Suprapubic skin (tissue), 4 donors: ENCODE measurements at regions not wholly inside any gene's neighbourhood (a gene's known extent, or its start where the extent isn't known, plus 50 kb on each side); places are given as distances from the start of the nearest gene placed in this dataset.

ENCODE experiments used
- DNase-seq, 2 donors: peaks; one replicate each; pipeline ENCODE4 v3.0.0-alpha.2; 2019; ENCODE audit warnings: low spot score in 2 of 2
- H3K27ac ChIP-seq: fragments of 200-600 bp; sonication (generic); one replicate; pipeline ENCODE4 v1.5.1; 2019
- H3K27me3 ChIP-seq: fragments of 200-600 bp; sonication (generic); one replicate; pipeline ENCODE4 v1.5.1; 2019
- H3K36me3 ChIP-seq: fragments of 200-600 bp; sonication (generic); one replicate; pipeline ENCODE4 v1.5.1; 2019
- H3K4me1 ChIP-seq: fragments of 200-600 bp; sonication (generic); one replicate; pipeline ENCODE4 v1.5.1; 2019
- H3K4me3 ChIP-seq: fragments of 200-600 bp; sonication (generic); one replicate; pipeline ENCODE4 v1.5.1; 2019; ENCODE audit warnings: mild to moderate bottlenecking
- H3K9me3 ChIP-seq: fragments of 200-600 bp; sonication (generic); one replicate; pipeline ENCODE4 v1.5.1; 2019
- EP300 ChIP-seq: sonication (generic); formaldehyde crosslinking; IDR thresholded peaks from one replicate; pipeline ENCODE4 v1.6.1; 2017; ENCODE audit warnings: antibody characterized with exemption
- POLR2A ChIP-seq, 2 donors: fragments of 450-650 bp; IDR thresholded peaks; one replicate each; pipeline ENCODE4 v1.6.1; 2017; ENCODE audit warnings: antibody characterized with exemption in 2 of 2, mild to moderate bottlenecking in 2 of 2, moderate library complexity in 2 of 2
- POLR2AphosphoS5 ChIP-seq, 3 donors: sonication (generic); formaldehyde crosslinking; IDR thresholded peaks; one replicate each; pipeline ENCODE4 v1.6.1; 2017; ENCODE audit warnings: antibody characterized with exemption in 3 of 3
- WGBS: methylation state at CpG from one replicate; pipeline ENCODE4 v1.1.5; 2018; 5-methylcytosine and 5-hydroxymethylcytosine counted together
- TF ChIP-seq, protein P1 (sequence below), 2 donors: fragments of 200-600 bp in 1 of 2; fragments of 450-650 bp in 1 of 2; sonication (generic) in 1 of 2; IDR thresholded peaks; one replicate each; pipeline ENCODE4 v1.5.1; 2016 to 2019; ENCODE audit warnings: antibody characterized with exemption in 2 of 2, mild to moderate bottlenecking in 1 of 2, moderate library complexity in 1 of 2

DNA sequence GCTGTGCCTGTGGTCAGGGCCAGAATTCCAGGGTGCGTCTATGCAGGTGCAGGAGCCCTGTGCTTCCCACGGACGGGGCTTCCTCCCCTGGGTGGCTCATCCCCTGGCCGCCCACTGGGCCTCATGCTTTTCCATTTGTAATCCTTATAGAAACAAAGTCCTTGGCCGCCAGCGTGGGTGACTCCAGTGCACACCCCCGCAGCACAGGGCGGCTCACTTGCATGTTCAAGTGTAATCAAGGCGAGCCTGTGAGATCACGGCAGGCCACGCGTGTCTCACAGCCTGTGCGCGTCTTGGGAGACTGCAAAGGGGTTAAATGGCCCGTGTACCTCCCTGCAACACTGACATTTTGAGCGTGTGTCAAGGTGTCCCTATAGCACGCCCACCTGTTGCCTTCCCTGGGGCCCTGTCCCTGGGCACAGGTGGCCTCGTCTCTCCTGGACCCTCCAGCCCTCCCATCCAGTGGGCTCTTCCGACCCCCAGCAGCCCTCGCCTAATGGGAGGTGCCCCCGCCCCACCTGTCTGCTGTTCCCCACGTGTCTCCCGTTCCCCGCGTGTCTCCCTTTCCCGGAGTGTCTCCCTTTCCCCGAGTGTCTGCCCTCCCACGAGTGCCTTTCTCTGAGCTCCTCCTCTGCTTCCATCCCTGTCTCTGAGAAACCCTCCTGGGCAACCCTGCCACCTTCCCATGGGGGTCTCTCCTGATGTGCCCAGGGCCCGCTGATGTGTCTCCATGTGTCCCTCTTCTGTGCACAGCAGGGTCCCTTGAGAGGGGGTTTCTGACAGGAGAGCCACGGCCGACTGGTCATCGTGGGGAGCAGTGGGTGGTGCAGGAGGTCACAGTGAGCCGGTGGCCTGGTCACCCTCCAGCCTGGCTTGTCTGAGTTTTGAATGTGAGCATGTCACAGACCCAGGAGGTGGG lies 1215.3 kb downstream of the BRD1 start:
- H3K36me3 ChIP-seq, result no peaks in the 10 kb centered on the region
- 80% methylated on average over 24 of the region's 33 CpGs for WGBS
- H3K4me1 ChIP-seq, result no peaks in the 10 kb centered on the region
- no peaks in the 10 kb centered on the region for H3K27me3 ChIP-seq
- H3K9me3 ChIP-seq, result no peaks in the 10 kb centered on the region
- DNase-seq, result no peak
- no peak overlapping the region for H3K4me3 ChIP-seq
- H3K27ac ChIP-seq, result no peak overlapping the region
- no peak for TF ChIP-seq POLR2AphosphoS5 (IDR thresholded peaks at IDR 0.05)
- TF ChIP-seq, protein P1, sequence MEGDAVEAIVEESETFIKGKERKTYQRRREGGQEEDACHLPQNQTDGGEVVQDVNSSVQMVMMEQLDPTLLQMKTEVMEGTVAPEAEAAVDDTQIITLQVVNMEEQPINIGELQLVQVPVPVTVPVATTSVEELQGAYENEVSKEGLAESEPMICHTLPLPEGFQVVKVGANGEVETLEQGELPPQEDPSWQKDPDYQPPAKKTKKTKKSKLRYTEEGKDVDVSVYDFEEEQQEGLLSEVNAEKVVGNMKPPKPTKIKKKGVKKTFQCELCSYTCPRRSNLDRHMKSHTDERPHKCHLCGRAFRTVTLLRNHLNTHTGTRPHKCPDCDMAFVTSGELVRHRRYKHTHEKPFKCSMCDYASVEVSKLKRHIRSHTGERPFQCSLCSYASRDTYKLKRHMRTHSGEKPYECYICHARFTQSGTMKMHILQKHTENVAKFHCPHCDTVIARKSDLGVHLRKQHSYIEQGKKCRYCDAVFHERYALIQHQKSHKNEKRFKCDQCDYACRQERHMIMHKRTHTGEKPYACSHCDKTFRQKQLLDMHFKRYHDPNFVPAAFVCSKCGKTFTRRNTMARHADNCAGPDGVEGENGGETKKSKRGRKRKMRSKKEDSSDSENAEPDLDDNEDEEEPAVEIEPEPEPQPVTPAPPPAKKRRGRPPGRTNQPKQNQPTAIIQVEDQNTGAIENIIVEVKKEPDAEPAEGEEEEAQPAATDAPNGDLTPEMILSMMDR (IDR thresholded peaks at IDR 0.05), result no peak
- no peak for TF ChIP-seq POLR2A (IDR thresholded peaks at IDR 0.05)
- no peak for TF ChIP-seq EP300

DNA sequence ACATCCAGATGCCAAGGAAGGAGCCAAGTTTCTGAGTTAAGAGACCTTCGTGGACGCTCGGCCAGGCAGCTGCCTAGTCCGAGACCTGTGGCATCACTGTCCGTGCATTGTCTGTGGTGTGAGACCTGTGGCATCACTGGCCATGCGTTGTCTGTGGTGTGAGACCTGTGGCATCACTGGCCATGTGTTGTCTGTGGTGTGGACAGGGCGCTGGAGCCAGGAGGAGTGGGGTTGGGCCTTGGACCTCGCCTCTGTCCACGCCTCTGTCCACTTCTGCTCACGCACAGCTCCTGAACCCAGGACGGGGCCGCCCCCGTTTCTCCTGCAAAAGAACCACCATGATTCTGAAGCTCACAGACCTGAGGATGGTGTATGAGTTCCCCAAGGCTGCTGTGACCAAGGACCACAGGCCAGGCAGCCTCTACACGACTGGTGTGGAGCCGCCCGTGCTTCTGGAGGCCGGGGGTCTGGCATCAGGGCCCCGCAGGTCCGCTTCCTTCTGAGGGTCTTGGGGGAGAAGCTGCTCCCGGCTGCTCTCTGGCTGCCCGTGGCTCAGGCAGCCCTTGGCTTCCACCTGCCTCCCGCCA lies 1218.3 kb downstream of the BRD1 start:
- TF ChIP-seq POLR2AphosphoS5 (IDR thresholded peaks at IDR 0.05), result no peak
- no peak for TF ChIP-seq EP300
- TF ChIP-seq, protein P1 (IDR thresholded peaks at IDR 0.05), result no peak
- TF ChIP-seq POLR2A (IDR thresholded peaks at IDR 0.05), result no peak
- Histone ChIP-seq H3K36me3 (no peaks in the 10 kb centered on the region), H3K27ac (no peak overlapping the region), H3K9me3 (no peaks in the 10 kb centered on the region), H3K4me1 (no peaks in the 10 kb centered on the region), H3K4me3 (no peak overlapping the region), H3K27me3 (no peaks in the 10 kb centered on the region)
- WGBS, result 84% methylated on average over 17 of the region's 22 CpGs
- no peak for DNase-seq

DNA sequence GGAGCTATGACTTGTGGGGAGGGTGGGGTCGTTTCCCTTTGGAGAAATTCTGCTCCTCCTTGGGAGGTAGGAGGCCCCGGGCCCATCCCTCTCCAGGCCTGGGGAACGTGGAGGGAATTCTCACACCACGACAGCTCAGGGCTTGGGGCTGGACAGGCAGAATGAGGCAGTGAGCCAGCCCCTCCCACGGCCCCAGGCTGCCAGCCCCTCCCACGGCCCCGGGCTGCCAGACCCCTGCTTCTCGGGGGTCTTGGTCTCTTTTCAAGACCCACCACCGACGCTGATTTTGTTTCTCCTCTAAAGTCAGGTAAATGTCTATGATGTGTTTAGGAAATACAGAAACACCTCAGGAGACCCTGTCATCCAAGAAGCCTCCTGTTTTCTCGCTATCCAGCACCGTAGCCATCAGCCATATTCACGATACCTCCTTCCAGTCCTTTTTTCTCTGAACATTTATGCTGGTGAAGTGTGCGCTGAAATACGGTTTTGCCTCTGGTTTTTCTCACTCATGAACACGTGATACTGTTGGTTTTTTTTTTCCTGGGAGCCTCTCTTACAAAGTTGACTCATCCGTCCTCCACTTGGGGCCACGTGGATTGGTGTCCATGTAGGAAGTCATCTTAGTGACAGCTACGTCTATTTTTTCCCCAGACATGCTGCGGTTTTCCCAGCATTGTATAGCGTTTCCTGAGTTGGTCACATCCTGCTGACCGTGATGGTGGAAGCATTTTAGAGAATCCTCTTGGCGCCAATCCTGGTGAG lies 1219.6 kb downstream of the BRD1 start:
- no peaks in the 10 kb centered on the region for H3K27me3 ChIP-seq
- H3K4me3 ChIP-seq, result no peak overlapping the region
- H3K27ac ChIP-seq, result no peak overlapping the region
- 63% methylated on average over 22 of the region's 23 CpGs for WGBS
- no peaks in the 10 kb centered on the region for H3K9me3 ChIP-seq
- DNase-seq, result no peak
- no peaks in the 10 kb centered on the region for H3K36me3 ChIP-seq
- TF ChIP-seq, protein P1 (IDR thresholded peaks at IDR 0.05), result no peak
- no peak for TF ChIP-seq POLR2A (IDR thresholded peaks at IDR 0.05)
- no peak for TF ChIP-seq POLR2AphosphoS5 (IDR thresholded peaks at IDR 0.05)
- TF ChIP-seq EP300, result no peak
- H3K4me1 ChIP-seq, result no peaks in the 10 kb centered on the region

DNA sequence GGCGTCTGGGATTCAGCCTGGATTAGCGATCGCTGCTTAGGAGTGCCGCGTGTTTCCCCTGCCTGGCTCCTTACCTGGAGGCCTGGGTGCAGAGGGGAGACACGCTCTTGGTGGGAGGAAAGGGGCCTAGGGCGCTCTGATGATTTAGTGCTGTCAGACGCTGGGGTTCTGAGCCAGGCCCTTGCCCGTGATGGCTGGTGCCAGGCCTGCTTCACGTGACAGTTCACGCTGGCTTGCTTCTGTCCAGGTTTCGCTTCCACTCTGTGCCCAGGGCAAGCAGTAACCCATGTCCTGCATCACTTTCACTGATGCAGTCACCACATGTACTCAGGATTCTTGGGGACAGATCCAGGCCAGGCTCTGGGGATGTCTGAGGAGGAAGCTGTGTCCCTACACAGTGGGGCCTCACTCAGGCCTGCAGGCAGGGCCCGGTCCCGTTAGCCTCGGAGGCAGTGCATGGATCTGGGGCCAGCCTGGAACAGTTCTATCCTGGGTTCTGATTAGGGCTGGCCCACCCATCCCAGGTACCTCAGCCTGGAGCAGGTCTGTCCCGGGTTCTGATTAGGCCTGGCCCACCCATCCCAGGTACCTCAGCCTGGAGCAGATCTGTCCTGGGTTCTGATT lies 1220.9 kb downstream of the BRD1 start:
- TF ChIP-seq, protein P1 (IDR thresholded peaks at IDR 0.05), result no peak
- TF ChIP-seq POLR2AphosphoS5 (IDR thresholded peaks at IDR 0.05), result no peak
- TF ChIP-seq EP300, result no peak
- TF ChIP-seq POLR2A (IDR thresholded peaks at IDR 0.05), result no peak
- Histone ChIP-seq H3K27ac (no peak overlapping the region), H3K9me3 (no peaks in the 10 kb centered on the region), H3K36me3 (no peaks in the 10 kb centered on the region), H3K4me3 (no peak overlapping the region), H3K4me1 (no peaks in the 10 kb centered on the region), H3K27me3 (no peaks in the 10 kb centered on the region)
- 72% methylated on average over 12 of the region's 16 CpGs for WGBS
- DNase-seq, result no peak
